IPS-18a (cell line): ENCODE measurements at regions not wholly inside any gene's neighbourhood (a gene's known extent, or its start where the extent isn't known, plus 50 kb on each side); places are given as distances from the start of the nearest gene placed in this dataset.

Experiments
- H3K27ac ChIP-seq: one replicate; pipeline ENCODE4 v1.5.1; 2013; ENCODE audit warnings: low read length
- H3K27me3 ChIP-seq: one replicate; pipeline ENCODE4 v1.6.1; 2013; ENCODE audit warnings: mild to moderate bottlenecking, low read length; ENCODE audit not compliant: control insufficient read depth, insufficient read depth
- H3K36me3 ChIP-seq: one replicate; pipeline ENCODE4 v1.6.1; 2013; ENCODE audit warnings: low read depth, low read length; ENCODE audit not compliant: control insufficient read depth
- H3K4me1 ChIP-seq: one replicate; pipeline ENCODE4 v1.6.1; 2013; ENCODE audit warnings: low read depth, low read length; ENCODE audit not compliant: control insufficient read depth
- H3K4me3 ChIP-seq: one replicate; pipeline ENCODE4 v1.5.1; 2013; ENCODE audit warnings: low read length
- H3K9ac ChIP-seq: one replicate; pipeline ENCODE4 v1.6.1; 2013; ENCODE audit warnings: mild to moderate bottlenecking, low read length, moderate library complexity
- H3K9me3 ChIP-seq: one replicate; pipeline ENCODE4 v1.6.1; 2013; ENCODE audit warnings: low read depth, low read length; ENCODE audit not compliant: control insufficient read depth

DNA sequence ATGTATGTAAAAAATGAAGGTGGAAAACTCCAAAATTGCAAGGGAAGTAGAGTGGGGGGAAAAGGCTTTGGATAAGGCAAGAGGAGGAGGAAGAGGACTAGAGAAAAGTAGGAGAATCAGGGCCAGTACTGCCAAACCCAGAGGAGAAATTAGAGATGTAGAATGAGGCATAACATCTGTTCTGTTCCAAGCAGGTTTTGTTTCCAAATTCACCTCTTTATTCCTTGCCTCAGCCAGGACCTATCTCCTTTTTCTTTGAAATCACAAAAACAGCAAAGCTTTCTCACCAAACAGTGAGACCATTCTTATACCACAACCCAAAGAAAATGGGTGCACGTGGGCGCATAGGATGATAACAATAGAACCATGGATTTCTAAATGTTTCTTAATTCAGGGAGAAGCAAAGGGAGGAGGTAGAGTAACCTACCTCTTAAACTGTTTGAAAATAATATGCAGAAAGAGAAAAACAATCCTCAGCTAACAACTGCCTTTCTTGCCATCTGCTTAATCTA is 383.3 kb upstream of the PKN2 start:
- Histone ChIP-seq H3K36me3 (no peaks in the 10 kb centered on the region), H3K4me3 (no peak overlapping the region), H3K9ac (no peak overlapping the region), H3K9me3 (no peaks in the 10 kb centered on the region), H3K27ac (no peak overlapping the region), H3K4me1 (peaks cover 26% of the 10 kb centered on the region), H3K27me3 (no peaks in the 10 kb centered on the region)

DNA sequence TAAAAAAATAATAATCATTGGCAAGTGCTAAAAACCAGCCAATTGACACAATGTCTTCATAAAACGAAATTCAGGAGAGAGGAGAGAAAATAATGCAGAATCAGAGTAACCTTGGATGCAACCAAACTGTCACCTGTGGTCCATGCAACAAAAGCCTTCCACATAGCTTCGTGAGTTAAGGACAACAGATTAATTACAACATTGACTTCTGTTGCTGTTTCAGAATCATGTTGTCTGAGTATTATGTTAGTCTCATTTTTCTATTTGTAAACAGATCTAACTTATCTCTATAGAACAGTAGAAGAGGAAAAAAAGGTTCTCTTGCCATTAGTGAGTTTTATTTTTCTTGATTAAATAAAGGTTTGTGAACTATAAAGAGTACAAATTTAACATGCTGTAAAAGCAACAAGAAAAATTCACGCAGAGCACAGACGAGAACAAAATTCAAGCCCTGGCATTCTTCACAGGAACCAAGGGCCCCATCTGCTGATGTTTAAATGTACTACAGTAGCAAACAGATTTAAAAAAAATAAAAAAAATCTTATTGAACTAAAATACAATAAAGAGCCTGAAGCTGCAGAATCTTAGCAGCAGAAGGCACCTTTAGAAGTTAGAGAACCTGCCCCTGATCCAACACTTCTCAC is 381.1 kb upstream of the PKN2 start:
- Histone ChIP-seq H3K9me3 (no peaks in the 10 kb centered on the region), H3K4me3 (no peak overlapping the region), H3K9ac (no peak overlapping the region), H3K27me3 (no peaks in the 10 kb centered on the region), H3K27ac (no peak overlapping the region), H3K36me3 (no peaks in the 10 kb centered on the region), H3K4me1 (peaks cover 8% of the 10 kb centered on the region)

DNA sequence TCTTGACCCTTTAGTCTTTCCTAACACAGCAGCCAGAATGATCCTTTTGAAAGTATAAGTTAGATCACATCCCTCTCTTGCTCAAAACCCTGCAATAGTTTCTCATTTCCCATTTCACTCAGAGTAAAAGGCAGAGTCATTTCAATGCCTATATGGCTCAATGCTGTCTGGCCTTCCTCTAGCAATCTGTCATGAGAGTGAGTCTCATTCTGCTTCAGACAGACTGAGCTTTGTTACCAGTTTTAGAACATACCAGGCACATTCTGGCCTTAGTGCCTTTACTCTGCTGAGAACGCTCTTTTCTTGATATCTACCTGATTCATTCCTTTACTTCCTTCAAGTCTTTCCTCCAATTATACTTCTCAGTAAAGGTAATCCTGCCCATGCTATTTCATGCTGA is 372.8 kb upstream of the PKN2 start:
- Histone ChIP-seq H3K9me3 (peaks cover 6% of the 10 kb centered on the region), H3K4me3 (no peak overlapping the region), H3K27me3 (no peaks in the 10 kb centered on the region), H3K9ac (no peak overlapping the region), H3K36me3 (no peaks in the 10 kb centered on the region), H3K27ac (no peak overlapping the region), H3K4me1 (no peaks in the 10 kb centered on the region)

DNA sequence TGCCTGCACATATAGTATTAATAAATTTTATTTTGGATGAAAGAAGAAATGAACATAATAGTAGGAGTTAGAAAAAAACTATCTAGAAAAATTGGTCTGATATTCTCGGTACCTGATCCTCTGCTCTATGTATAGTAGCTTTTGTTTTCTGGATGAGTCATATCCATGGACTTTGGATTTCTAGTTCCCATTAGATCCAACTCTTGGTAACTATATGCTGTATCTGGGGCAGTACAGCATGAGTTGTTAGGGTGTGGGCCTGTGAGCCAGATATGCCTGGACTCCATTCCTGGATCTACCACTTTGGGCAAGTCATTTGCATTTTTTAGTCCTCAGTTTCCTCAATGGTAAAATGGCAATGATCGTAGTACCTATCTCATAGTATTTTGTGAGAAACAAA is 372.2 kb upstream of the PKN2 start:
- H3K9me3 ChIP-seq = peaks cover 6% of the 10 kb centered on the region
- H3K27ac ChIP-seq = no peak overlapping the region
- no peak overlapping the region for H3K4me3 ChIP-seq
- H3K27me3 ChIP-seq = no peaks in the 10 kb centered on the region
- H3K9ac ChIP-seq = no peak overlapping the region
- H3K36me3 ChIP-seq = no peaks in the 10 kb centered on the region
- H3K4me1 ChIP-seq = no peaks in the 10 kb centered on the region

DNA sequence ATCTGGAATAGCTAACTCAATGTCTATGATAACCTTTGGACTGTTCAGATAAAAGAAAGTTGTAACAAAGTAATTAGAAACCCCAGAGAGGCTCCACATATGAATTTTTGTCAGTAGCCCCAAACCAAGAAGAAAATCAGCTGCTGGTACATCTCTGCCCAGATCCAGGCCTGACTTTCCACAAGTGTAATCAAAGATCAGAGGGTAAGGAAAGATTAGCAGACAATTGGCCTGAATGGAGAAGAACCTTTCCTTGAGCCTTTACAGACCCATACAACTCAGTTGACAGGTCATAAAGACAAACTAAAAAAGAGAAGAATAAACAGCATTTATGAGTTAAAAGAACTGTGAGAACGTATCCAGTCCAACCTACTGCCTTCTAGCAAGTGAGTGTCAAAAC is 366.7 kb upstream of the PKN2 start:
- H3K36me3 ChIP-seq = no peaks in the 10 kb centered on the region
- H3K9ac ChIP-seq = no peak overlapping the region
- no peaks in the 10 kb centered on the region for H3K9me3 ChIP-seq
- no peak overlapping the region for H3K4me3 ChIP-seq
- H3K27me3 ChIP-seq = no peaks in the 10 kb centered on the region
- H3K27ac ChIP-seq = no peak overlapping the region
- no peaks in the 10 kb centered on the region for H3K4me1 ChIP-seq

DNA sequence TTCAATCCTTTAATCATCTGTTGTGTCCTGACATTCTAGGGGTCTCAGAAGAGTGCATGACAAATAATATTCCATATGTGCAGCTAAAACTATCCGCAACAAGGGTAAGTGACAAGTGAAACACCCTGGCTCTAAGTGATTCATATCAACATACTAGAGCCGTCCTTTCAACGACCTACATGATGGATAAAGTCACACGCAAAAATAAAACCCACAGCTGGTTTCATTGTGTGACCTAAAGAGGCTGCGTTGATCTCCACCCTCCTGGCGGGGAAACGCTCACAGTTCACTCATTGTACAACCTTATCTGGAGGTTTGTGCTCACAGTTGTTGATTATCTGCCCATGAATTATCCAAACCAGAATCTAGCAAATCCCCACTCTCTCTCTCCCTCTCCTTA is 365.3 kb upstream of the PKN2 start:
- H3K36me3 ChIP-seq = no peaks in the 10 kb centered on the region
- H3K27ac ChIP-seq = no peak overlapping the region
- no peak overlapping the region for H3K4me3 ChIP-seq
- H3K27me3 ChIP-seq = no peaks in the 10 kb centered on the region
- H3K4me1 ChIP-seq = no peaks in the 10 kb centered on the region
- H3K9ac ChIP-seq = no peak overlapping the region
- no peaks in the 10 kb centered on the region for H3K9me3 ChIP-seq

DNA sequence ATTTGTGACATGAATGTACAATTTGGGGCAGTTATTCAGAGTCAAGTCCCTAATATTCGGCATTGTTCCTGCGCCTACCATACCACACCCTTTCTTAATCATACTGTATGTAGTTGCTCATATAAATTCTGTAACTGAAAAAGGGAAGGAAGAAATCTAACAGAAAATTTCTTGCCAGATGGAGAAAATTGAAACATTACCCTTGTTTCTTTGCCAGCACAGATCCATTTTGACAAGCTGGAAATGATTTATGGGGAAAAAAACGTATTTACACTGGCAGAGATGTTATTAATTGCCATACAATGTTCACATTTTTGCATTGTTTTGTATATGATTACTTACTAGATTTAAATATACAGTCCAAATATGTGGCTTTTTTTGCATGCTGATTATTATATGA is 363.8 kb upstream of the PKN2 start:
- no peak overlapping the region for H3K9ac ChIP-seq

DNA sequence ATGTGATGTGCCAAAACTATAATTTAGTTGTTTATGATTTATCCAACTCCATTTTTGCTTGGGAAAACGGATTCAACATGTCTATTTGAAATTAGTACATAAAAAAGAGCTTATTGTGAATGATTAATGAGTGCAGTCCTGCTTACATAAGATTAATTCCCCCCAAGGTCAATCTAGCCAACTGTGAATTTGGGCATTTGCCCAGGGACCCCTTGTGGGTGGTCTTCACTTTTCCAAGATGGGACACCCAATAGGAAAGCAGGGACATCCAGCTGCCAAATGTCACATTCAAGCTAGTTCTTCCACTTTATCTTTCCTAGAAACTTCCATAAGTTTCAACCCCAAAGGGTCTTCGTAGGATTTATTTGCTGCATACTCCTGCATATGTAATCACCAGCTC is 362.4 kb upstream of the PKN2 start:
- no peak overlapping the region for H3K9ac ChIP-seq
- H3K9me3 ChIP-seq = no peaks in the 10 kb centered on the region
- no peaks in the 10 kb centered on the region for H3K27me3 ChIP-seq
- H3K36me3 ChIP-seq = no peaks in the 10 kb centered on the region
- H3K4me1 ChIP-seq = no peaks in the 10 kb centered on the region
- no peak overlapping the region for H3K27ac ChIP-seq
- H3K4me3 ChIP-seq = no peak overlapping the region

More for the DNA sequence above, 363.8 kb upstream of the PKN2 start:
- no peaks in the 10 kb centered on the region for H3K9me3 ChIP-seq
- no peak overlapping the region for H3K4me3 ChIP-seq
- no peaks in the 10 kb centered on the region for H3K27me3 ChIP-seq
- no peak overlapping the region for H3K27ac ChIP-seq
- no peaks in the 10 kb centered on the region for H3K36me3 ChIP-seq
- H3K4me1 ChIP-seq = no peaks in the 10 kb centered on the region

DNA sequence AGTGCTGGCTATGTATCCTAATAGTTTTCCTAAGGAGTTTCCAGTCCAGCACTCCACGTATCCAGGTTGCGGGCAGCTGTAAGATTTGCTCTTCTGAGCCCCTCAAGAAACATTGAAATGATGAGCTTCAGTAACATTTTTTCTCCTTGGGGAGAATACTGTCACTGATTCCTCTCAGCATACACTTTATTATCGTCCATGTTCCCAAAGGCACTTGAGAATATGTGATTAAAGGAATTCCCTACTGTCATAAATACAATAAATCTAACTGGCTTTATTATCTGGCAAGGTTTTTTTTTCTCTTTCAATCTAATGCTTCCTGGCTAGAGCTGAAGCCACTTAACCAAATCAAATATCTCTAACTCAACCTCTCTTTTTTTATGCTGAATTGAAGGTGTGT is 359.2 kb upstream of the PKN2 start:
- no peak overlapping the region for H3K27ac ChIP-seq
- H3K9ac ChIP-seq = no peak overlapping the region
- no peaks in the 10 kb centered on the region for H3K9me3 ChIP-seq
- no peaks in the 10 kb centered on the region for H3K27me3 ChIP-seq
- H3K4me1 ChIP-seq = peaks cover 5% of the 10 kb centered on the region
- H3K36me3 ChIP-seq = no peaks in the 10 kb centered on the region
- no peak overlapping the region for H3K4me3 ChIP-seq

DNA sequence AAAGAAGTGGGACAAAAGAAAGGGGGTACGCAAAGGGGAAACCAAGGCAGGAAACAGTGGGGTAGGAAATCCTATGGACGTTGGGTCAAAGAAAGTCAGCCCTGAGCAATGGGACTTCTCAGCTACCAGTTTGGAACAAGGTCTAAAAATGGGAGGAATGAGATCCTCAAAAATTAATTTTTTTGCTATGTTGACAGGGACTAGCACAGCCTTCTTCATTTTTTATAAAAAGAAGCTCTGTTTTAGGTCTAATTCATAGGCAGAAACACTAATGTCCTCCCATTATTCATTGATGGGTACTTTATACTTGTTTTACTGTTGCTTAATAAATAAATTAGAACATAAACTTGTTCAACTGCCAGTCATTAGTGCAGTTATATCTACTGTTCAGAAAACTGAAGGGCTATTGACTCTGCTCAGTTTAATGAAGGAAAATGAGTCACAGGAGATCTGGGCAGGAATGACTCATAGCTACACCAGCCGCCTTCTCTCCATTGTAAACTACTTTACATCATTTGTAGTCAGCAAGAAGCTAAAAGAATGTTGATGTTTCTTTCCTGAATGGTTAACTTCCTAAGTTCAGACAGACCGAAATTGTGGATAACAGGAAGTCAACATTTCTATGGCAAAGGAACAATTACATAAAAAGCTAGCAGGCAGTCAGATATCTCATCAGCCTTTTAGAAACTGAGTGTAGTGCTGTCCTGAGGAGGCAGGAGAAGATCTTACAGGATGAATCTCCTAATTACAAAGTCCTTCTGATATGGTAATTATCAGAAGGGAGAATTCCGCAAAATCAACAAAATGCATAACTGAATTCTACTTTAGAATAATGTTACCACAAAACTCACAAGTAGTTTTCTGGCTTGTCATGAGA is 356.4 kb upstream of the PKN2 start:
- peaks cover 5% of the 10 kb centered on the region for H3K4me1 ChIP-seq
- H3K27me3 ChIP-seq = no peaks in the 10 kb centered on the region
- H3K4me3 ChIP-seq = no peak overlapping the region
- H3K36me3 ChIP-seq = no peaks in the 10 kb centered on the region
- H3K27ac ChIP-seq = no peak overlapping the region
- no peaks in the 10 kb centered on the region for H3K9me3 ChIP-seq
- H3K9ac ChIP-seq = no peak overlapping the region

DNA sequence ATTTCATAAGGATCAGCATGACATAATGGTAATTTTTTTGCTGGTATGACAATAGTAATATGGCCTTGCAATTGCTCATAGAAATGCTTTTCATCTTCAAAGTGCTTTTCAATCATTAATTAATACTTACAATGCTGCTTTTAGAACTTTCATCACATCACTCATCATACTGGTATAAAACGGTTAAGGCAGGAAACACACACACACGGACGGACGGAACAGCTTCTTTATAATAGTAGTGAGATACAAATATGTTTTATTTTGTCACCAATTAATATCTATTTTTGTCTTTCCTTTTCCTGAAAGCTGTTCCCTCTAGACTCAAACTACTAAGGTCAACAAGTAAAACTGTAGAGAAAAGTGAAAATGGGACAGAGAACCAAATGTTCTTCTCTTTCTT is 353.9 kb upstream of the PKN2 start:
- H3K9me3 ChIP-seq = no peaks in the 10 kb centered on the region
- no peaks in the 10 kb centered on the region for H3K36me3 ChIP-seq
- no peak overlapping the region for H3K9ac ChIP-seq
- peaks cover 5% of the 10 kb centered on the region for H3K4me1 ChIP-seq
- H3K27ac ChIP-seq = no peak overlapping the region
- H3K27me3 ChIP-seq = no peaks in the 10 kb centered on the region
- H3K4me3 ChIP-seq = no peak overlapping the region
